H1 (cell line): ENCODE measurements at regions not wholly inside any gene's neighbourhood (a gene's known extent, or its start where the extent isn't known, plus 50 kb on each side); places are given as distances from the start of the nearest gene placed in this dataset.

ENCODE experiments used
- CTCF ChIA-PET: fragments of 300-600 bp; sonication (Branson Sonifier 250); formaldehyde crosslinking; loops from one replicate; lab custom pipeline; 2021; ENCODE audit not compliant: partially characterized antibody; lab: Charles Lee
- POLR2A ChIA-PET: fragments of 300-600 bp; sonication (Branson Sonifier 250); formaldehyde crosslinking; loops from one replicate; lab custom pipeline; 2021; ENCODE audit warnings: inconsistent platforms; ENCODE audit not compliant: partially characterized antibody; lab: Charles Lee
- DNase-seq, 2 experiments: peaks; one replicate each; pipeline versions ENCODE4 v3.0.0 to v3.0.0-alpha.2; 2010 to 2022; ENCODE audit warnings: low spot score in 2 of 2, low read depth in 1 of 2, mixed read lengths in 1 of 2
- FAIRE-seq: peaks from 2 replicates; lab custom pipeline; 2011; peaks lifted over from hg19 to GRCh38; lab: Jason Lieb, UNC
- H2AFZ ChIP-seq: 2 replicates; pipeline ENCODE4 v1.8.1; 2012; ENCODE audit warnings: low read length, inconsistent platforms
- H2AK5ac ChIP-seq: 2 replicates; pipeline ENCODE4 v1.6.1; 2013; ENCODE audit warnings: low read depth, low read length
- H2BK120ac ChIP-seq: replicated peaks from 2 replicates; pipeline ENCODE3; 2013; ENCODE audit warnings: low read depth, low read length, inconsistent platforms
- H2BK12ac ChIP-seq: 2 replicates; pipeline ENCODE4 v1.6.1; 2013; ENCODE audit warnings: low read depth, low read length
- H2BK15ac ChIP-seq: 2 replicates; pipeline ENCODE4 v1.6.1; 2013; ENCODE audit warnings: low read length
- H2BK20ac ChIP-seq: 2 replicates; pipeline ENCODE4 v1.6.1; 2013; ENCODE audit warnings: low read length
- H2BK5ac ChIP-seq: 2 replicates; pipeline ENCODE4 v1.6.1; 2013; ENCODE audit warnings: low read depth, low read length
- H3K14ac ChIP-seq: 2 replicates; pipeline ENCODE4 v1.6.1; 2013; ENCODE audit warnings: inconsistent platforms; ENCODE audit not compliant: insufficient read length
- H3K18ac ChIP-seq: 2 replicates; pipeline ENCODE4 v1.6.1; 2013; ENCODE audit warnings: low read length; ENCODE audit errors: extremely low read depth
- H3K23ac ChIP-seq: 2 replicates; pipeline ENCODE4 v1.6.1; 2013; ENCODE audit warnings: inconsistent platforms; ENCODE audit not compliant: insufficient read length
- H3K23me2 ChIP-seq: 2 replicates; pipeline ENCODE4 v1.6.1; 2013; ENCODE audit warnings: low read depth, low read length
- H3K27ac ChIP-seq: 2 replicates; pipeline ENCODE4 v1.6.1; 2011; ENCODE audit warnings: low read depth, low read length, inconsistent platforms
- H3K27me3 ChIP-seq, 4 experiments: replicated peaks in 1 of 4; 1 replicate in 1 of 4; 2 replicates in 3 of 4; pipeline versions ENCODE4 v1.6.1 to v1.8.1; 2011 to 2013; ENCODE audit warnings: low read length in 3 of 4, mild to moderate bottlenecking in 3 of 4, inconsistent platforms in 2 of 4, mixed read lengths in 2 of 4, moderate library complexity in 1 of 4; ENCODE audit not compliant: control insufficient read depth in 3 of 4, insufficient read depth in 3 of 4; ENCODE audit errors: extremely low read depth in 1 of 4
- H3K36me3 ChIP-seq, 4 experiments: 2 replicates each; pipeline versions ENCODE4 v1.6.1 to v1.8.1; 2011 to 2013; ENCODE audit warnings: mild to moderate bottlenecking in 4 of 4, low read length in 3 of 4, moderate library complexity in 2 of 4, control low read depth in 1 of 4, inconsistent platforms in 1 of 4; ENCODE audit not compliant: insufficient read depth in 4 of 4, control insufficient read depth in 2 of 4
- H3K4ac ChIP-seq: replicated peaks from 2 replicates; pipeline ENCODE3; 2013; ENCODE audit warnings: low read length, low read depth, mixed read lengths, inconsistent platforms; ENCODE audit not compliant: insufficient read length
- H3K4me1 ChIP-seq, 4 experiments: replicated peaks in 1 of 4; 1 replicate in 1 of 4; 2 replicates in 3 of 4; pipeline versions ENCODE4 v1.6.1 to v1.8.1; 2011 to 2013; ENCODE audit warnings: low read length in 3 of 4, inconsistent platforms in 2 of 4, mixed read lengths in 1 of 4; ENCODE audit not compliant: insufficient read depth in 4 of 4, control insufficient read depth in 3 of 4
- H3K4me2 ChIP-seq, 2 experiments: 2 replicates each; pipeline versions ENCODE4 v1.6.1 to v1.8.1; 2011 to 2013; ENCODE audit warnings: low read depth in 2 of 2, low read length in 2 of 2, control low read depth in 1 of 2, inconsistent platforms in 1 of 2, mild to moderate bottlenecking in 1 of 2; ENCODE audit not compliant: insufficient read depth in 1 of 2
- H3K4me3 ChIP-seq, 4 experiments: fragments of 200-600, 300-600 bp in 1 of 4; sonication (generic), shearing (Covaris generic), sonication (Bioruptor Twin) in 1 of 4; 2 replicates each; pipeline versions ENCODE4 v1.5.1 to v1.8.1; 2011 to 2016; ENCODE audit warnings: low read length in 4 of 4, low read depth in 3 of 4, control low read depth in 2 of 4, inconsistent platforms in 2 of 4, mild to moderate bottlenecking in 2 of 4, mixed read lengths in 1 of 4, moderate library complexity in 1 of 4; ENCODE audit not compliant: insufficient read depth in 2 of 4; ENCODE audit errors: extremely low read depth in 1 of 4
- H3K56ac ChIP-seq: replicated peaks from 2 replicates; pipeline ENCODE3; 2013; ENCODE audit warnings: low read depth, mild to moderate bottlenecking, mixed read lengths, low read length, inconsistent platforms; ENCODE audit not compliant: insufficient read length
- H3K79me1 ChIP-seq: 2 replicates; pipeline ENCODE4 v1.6.1; 2013; ENCODE audit warnings: low read depth, low read length, control low read depth
- H3K79me2 ChIP-seq, 2 experiments: 2 replicates each; pipeline versions ENCODE4 v1.6.1 to v1.8.1; 2012 to 2013; ENCODE audit warnings: low read length in 2 of 2, mild to moderate bottlenecking in 2 of 2, inconsistent platforms in 1 of 2; ENCODE audit not compliant: insufficient read depth in 2 of 2, control insufficient read depth in 1 of 2
- H3K9ac ChIP-seq, 4 experiments: replicated peaks in 1 of 4; 1 replicate in 1 of 4; 2 replicates in 3 of 4; pipeline versions ENCODE4 v1.6.1 to v1.8.1; 2011 to 2013; ENCODE audit warnings: low read depth in 3 of 4, low read length in 3 of 4, control low read depth in 2 of 4, mild to moderate bottlenecking in 2 of 4, moderate library complexity in 2 of 4, inconsistent platforms in 1 of 4; ENCODE audit errors: extremely low read depth in 1 of 4
- H3K9me3 ChIP-seq, 2 experiments: 2 replicates each; pipeline versions ENCODE4 v1.6.1 to v1.8.1; 2012 to 2013; ENCODE audit warnings: mild to moderate bottlenecking in 2 of 2, moderate library complexity in 2 of 2, control low read depth in 1 of 2, inconsistent platforms in 1 of 2, low read depth in 1 of 2, low read length in 1 of 2, mixed read lengths in 1 of 2; ENCODE audit not compliant: insufficient read depth in 2 of 2
- H4K20me1 ChIP-seq, 2 experiments: replicated peaks in 1 of 2; 2 replicates each; pipeline versions ENCODE3 to v1.8.1; 2011 to 2013; ENCODE audit warnings: inconsistent platforms in 2 of 2, low read length in 2 of 2, mild to moderate bottlenecking in 1 of 2; ENCODE audit not compliant: insufficient read depth in 2 of 2, control insufficient read depth in 1 of 2
- H4K5ac ChIP-seq: 2 replicates; pipeline ENCODE4 v1.6.1; 2013; ENCODE audit warnings: low read length, low read depth, mixed read lengths, inconsistent platforms; ENCODE audit not compliant: insufficient read length
- H4K8ac ChIP-seq: 2 replicates; pipeline ENCODE4 v1.8.0; 2013; ENCODE audit warnings: mild to moderate bottlenecking, moderate library complexity, low read length, inconsistent platforms; ENCODE audit not compliant: insufficient read depth; ENCODE audit errors: extremely low read depth
- H4K91ac ChIP-seq: replicated peaks from 2 replicates; pipeline ENCODE3; 2013; ENCODE audit warnings: low read length, mixed read lengths, inconsistent platforms; ENCODE audit not compliant: insufficient read length
- ATF3 ChIP-seq: IDR thresholded peaks from 2 replicates; pipeline ENCODE4 v1.6.1; 2011; ENCODE audit warnings: low read depth, mild to moderate bottlenecking, low read length; ENCODE audit not compliant: insufficient read depth
- CEBPB ChIP-seq: IDR thresholded peaks from 2 replicates; pipeline ENCODE4 v1.6.1; 2012; ENCODE audit warnings: low read depth, low read length
- CTBP2 ChIP-seq: IDR thresholded peaks from 2 replicates; pipeline ENCODE4 v1.7.0; 2011; ENCODE audit warnings: borderline replicate concordance, mild to moderate bottlenecking, moderate library complexity, mixed read lengths, low read length; ENCODE audit not compliant: insufficient read depth, insufficient read length
- GABPA ChIP-seq: IDR thresholded peaks from 2 replicates; pipeline ENCODE4 v1.6.1; 2011; ENCODE audit warnings: mild to moderate bottlenecking, low read length, moderate library complexity, borderline replicate concordance; ENCODE audit not compliant: insufficient read depth
- JUN ChIP-seq: IDR thresholded peaks from 2 replicates; pipeline ENCODE4 v1.6.1; 2011; ENCODE audit warnings: low read depth, mild to moderate bottlenecking, improper control_type of control experiment, low read length
- KDM1A ChIP-seq: fragments of 200-600, 300-600 bp; sonication (generic); IDR thresholded peaks from 2 replicates; pipeline ENCODE4 v1.7.1; 2016; ENCODE audit warnings: mild to moderate bottlenecking, low read length, borderline replicate concordance
- MAFK ChIP-seq: IDR thresholded peaks from 2 replicates; pipeline ENCODE4 v1.6.1; 2012; ENCODE audit warnings: low read depth, mild to moderate bottlenecking, improper control_type of control experiment, low read length
- POLR2AphosphoS5 ChIP-seq: IDR thresholded peaks from 2 replicates; pipeline ENCODE4 v1.6.1; 2011; ENCODE audit warnings: low read depth, low read length
- SP1 ChIP-seq: IDR thresholded peaks from 2 replicates; pipeline ENCODE4 v1.6.1; 2011; ENCODE audit warnings: low read depth, low read length
- SP4 ChIP-seq: IDR thresholded peaks from 2 replicates; pipeline ENCODE4 v1.6.1; 2012; ENCODE audit warnings: low read length, inconsistent platforms
- TAF1 ChIP-seq: IDR thresholded peaks from 2 replicates; pipeline ENCODE4 v1.6.1; 2011; ENCODE audit warnings: mild to moderate bottlenecking, low read depth, low read length
- TCF12 ChIP-seq: IDR thresholded peaks from 2 replicates; pipeline ENCODE4 v1.6.1; 2011; ENCODE audit warnings: low read depth, mild to moderate bottlenecking, low read length
- YY1 ChIP-seq: IDR thresholded peaks from 2 replicates; pipeline ENCODE4 v1.6.1; 2011; ENCODE audit warnings: low read depth, mild to moderate bottlenecking, low read length
- ZNF274 ChIP-seq: IDR thresholded peaks from 2 replicates; pipeline ENCODE4 v1.7.0; 2012; ENCODE audit warnings: low read length, borderline replicate concordance; ENCODE audit errors: extremely low read depth
- WGBS, 2 experiments: shearing (Covaris generic) in 1 of 2; methylation state at CpG; one replicate each; pipeline versions ENCODE4 v1.1.6 to v1.1.7; 2013 to 2015; ENCODE audit warnings: low lambda C conversion rate in 2 of 2, mixed read lengths in 2 of 2, inconsistent platforms in 1 of 2, low coverage in 1 of 2, missing lambda C conversion rate in 1 of 2; ENCODE audit not compliant: insufficient replicate concordance in 2 of 2, insufficient coverage in 1 of 2, insufficient read length in 1 of 2; ENCODE audit errors: extremely low coverage in 1 of 2, missing lambda C conversion rate in 1 of 2; 5-methylcytosine and 5-hydroxymethylcytosine counted together

- Histone ChIP-seq H3K23ac (no peak overlapping the region), H2BK15ac (no peak overlapping the region), H2BK12ac (no peak overlapping the region)
Measured at GRCh38 chr5:24364711-24365110, 280.1 kb downstream of the CDH10 start.

More at GRCh38 chr5:24364711-24365110, 280.1 kb downstream of the CDH10 start:
- CTCF ChIA-PET: no interaction called here
- no peaks in the 10 kb centered on the region for H3K9me3 ChIP-seq
- H4K8ac ChIP-seq: no peak overlapping the region
- H2BK5ac ChIP-seq: no peak overlapping the region
- no peaks in the 10 kb centered on the region for H3K4me1 ChIP-seq
- POLR2A ChIA-PET: no interaction called here
- no peak overlapping the region for H3K4ac ChIP-seq
- no peak overlapping the region for H2BK20ac ChIP-seq
- DNase-seq: no peak
- H3K14ac ChIP-seq: no peak overlapping the region
- H3K4me3 ChIP-seq: no peak overlapping the region
- no peaks in the 10 kb centered on the region for H4K20me1 ChIP-seq
- H3K27me3 ChIP-seq: no peaks in the 10 kb centered on the region
- no peak overlapping the region for H2AK5ac ChIP-seq
- H3K79me2 ChIP-seq: no peaks in the 10 kb centered on the region
- no peak overlapping the region for H3K4me2 ChIP-seq
- no peaks in the 10 kb centered on the region for H3K36me3 ChIP-seq
- H3K27ac ChIP-seq: no peak overlapping the region
- TF ChIP-seq TCF12 (no peak), CTBP2 (no peak), SP1 (no peak), POLR2AphosphoS5 (no peak), GABPA (no peak), CEBPB (no peak), JUN (no peak), SP4 (no peak), KDM1A (no peak), TAF1 (no peak), ATF3 (no peak), YY1 (no peak), MAFK (no peak), ZNF274 (no peak)
- H3K56ac ChIP-seq: no peak overlapping the region
- no peak overlapping the region for H3K9ac ChIP-seq
- no peaks in the 10 kb centered on the region for H3K23me2 ChIP-seq
- H4K91ac ChIP-seq: no peak overlapping the region
- H4K5ac ChIP-seq: no peak overlapping the region
- WGBS, 2 experiments: 84% methylated on average over 5 of the region's 5 CpGs; no CpG with 5 or more reads in 1 of the 2 experiments
- no peak for FAIRE-seq
- no peak overlapping the region for H2BK120ac ChIP-seq
- H3K79me1 ChIP-seq: no peaks in the 10 kb centered on the region
- H3K18ac ChIP-seq: no peak overlapping the region
- H2AFZ ChIP-seq: no peak overlapping the region
